ENCODE measurements at regions not wholly inside any gene's neighbourhood (a gene's known extent, or its start where the extent isn't known, plus 50 kb on each side); places are given as distances from the start of the nearest gene placed in this dataset.

- Histone ChIP-seq H3K9me3 (replicated peaks; ENCODE audit: control insufficient read depth, insufficient read depth, low read length) (no peaks in the 10 kb centered on the region), H3K4me3 (no peak overlapping the region), H3K36me3 (ENCODE audit: control insufficient read depth in 2 of 2, insufficient read depth in 2 of 2, low read length in 1 of 2) (no peaks in the 10 kb centered on the region), H3K4me2 (ENCODE audit: control insufficient read depth, insufficient read depth) (no peak overlapping the region), H3K27ac (ENCODE audit: control insufficient read depth, insufficient read depth) (no peak overlapping the region), H4K20me1 (ENCODE audit: control insufficient read depth, insufficient read depth) (no peaks in the 10 kb centered on the region), H3K4me1 (ENCODE audit: control insufficient read depth, insufficient read depth, low read length) (no peaks in the 10 kb centered on the region), H3K27me3 (replicated peaks in 1 of 2; ENCODE audit: control insufficient read depth in 2 of 2, insufficient read depth in 2 of 2, low read length in 1 of 2) (no peaks in the 10 kb centered on the region), H3K79me2 (ENCODE audit: control insufficient read depth, insufficient read depth, low read length) (no peaks in the 10 kb centered on the region), H3K9ac (ENCODE audit: control insufficient read depth, insufficient read depth, low read length) (no peak overlapping the region), H2AFZ (ENCODE audit: control insufficient read depth, low read depth, low read length) (no peak overlapping the region)
- DNase-seq (ENCODE audit: low read depth, low spot score): no peak
- in situ Hi-C loops (cut with MboI): no loop called here
- WGBS (ENCODE audit: insufficient coverage, insufficient replicate concordance, low lambda C conversion rate, missing lambda C conversion rate): 21% methylated on average over 3 of the region's 3 CpGs
- intact Hi-C loops (cut with micrococcal nuclease; ENCODE audit: unreplicated experiment): no loop called here
- no peak for TF ChIP-seq EED (IDR thresholded peaks at IDR 0.05; ENCODE audit: low read depth)
- no peak for TF ChIP-seq CEBPB (IDR thresholded peaks at IDR 0.05; ENCODE audit: borderline replicate concordance in 1 of 2, low read depth in 2 of 2, low read length in 2 of 2)
- TF ChIP-seq RB1 (IDR thresholded peaks at IDR 0.05; ENCODE audit: borderline replicate concordance): no peak
- TF ChIP-seq, protein P1, sequence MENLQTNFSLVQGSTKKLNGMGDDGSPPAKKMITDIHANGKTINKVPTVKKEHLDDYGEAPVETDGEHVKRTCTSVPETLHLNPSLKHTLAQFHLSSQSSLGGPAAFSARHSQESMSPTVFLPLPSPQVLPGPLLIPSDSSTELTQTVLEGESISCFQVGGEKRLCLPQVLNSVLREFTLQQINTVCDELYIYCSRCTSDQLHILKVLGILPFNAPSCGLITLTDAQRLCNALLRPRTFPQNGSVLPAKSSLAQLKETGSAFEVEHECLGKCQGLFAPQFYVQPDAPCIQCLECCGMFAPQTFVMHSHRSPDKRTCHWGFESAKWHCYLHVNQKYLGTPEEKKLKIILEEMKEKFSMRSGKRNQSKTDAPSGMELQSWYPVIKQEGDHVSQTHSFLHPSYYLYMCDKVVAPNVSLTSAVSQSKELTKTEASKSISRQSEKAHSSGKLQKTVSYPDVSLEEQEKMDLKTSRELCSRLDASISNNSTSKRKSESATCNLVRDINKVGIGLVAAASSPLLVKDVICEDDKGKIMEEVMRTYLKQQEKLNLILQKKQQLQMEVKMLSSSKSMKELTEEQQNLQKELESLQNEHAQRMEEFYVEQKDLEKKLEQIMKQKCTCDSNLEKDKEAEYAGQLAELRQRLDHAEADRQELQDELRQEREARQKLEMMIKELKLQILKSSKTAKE (IDR thresholded peaks at IDR 0.05; ENCODE audit: low read depth, poor library complexity, severe bottlenecking): no peak
- TF ChIP-seq YY1 (IDR thresholded peaks at IDR 0.05; ENCODE audit: low read depth, low read length): no peak
- TF ChIP-seq LARP7 (IDR thresholded peaks at IDR 0.05): no peak
- no peak for TF ChIP-seq BCLAF1 (IDR thresholded peaks at IDR 0.05)
- no peak for ATAC-seq
- CTCF ChIA-PET: no interaction called here
- no peak for FAIRE-seq
- SMC1A ChIA-PET (ENCODE audit: uncharacterized antibody, unreplicated experiment): no interaction called here
- POLR2A ChIA-PET: no interaction called here
- BruUV-seq (replicated peaks): no TSS peak
- RAD21 ChIA-PET (ENCODE audit: unreplicated experiment): no interaction called here
Measured at GRCh38 chr6:132168961-132169360, 217.8 kb upstream of the CCN2 start.

All from GM12878 (cell line).